Kidney tubule cell (primary cell): ENCODE measurements at regions not wholly inside any gene's neighbourhood (a gene's known extent, or its start where the extent isn't known, plus 50 kb on each side); places are given as distances from the start of the nearest gene placed in this dataset.

ENCODE experiments used
- DNase-seq: peaks from one replicate; pipeline ENCODE4 v3.0.0-alpha.2; 2018; ENCODE audit warnings: low spot score

GRCh38 chr20:51335329-51335841 is 207.1 kb downstream of the NFATC2 start:
- peak; percentile 51 for DNase-seq

- no peak for DNase-seq
Measured at GRCh38 chr20:51334609-51335008, 207.9 kb downstream of the NFATC2 start.

- DNase-seq, result no peak
Measured at GRCh38 chr20:51333971-51334370, 208.5 kb downstream of the NFATC2 start.

- no peak for DNase-seq
Measured at GRCh38 chr20:51333446-51333845, 209.1 kb downstream of the NFATC2 start.

GRCh38 chr20:51331481-51331880 is 211.0 kb downstream of the NFATC2 start:
- no peak for DNase-seq

- no peak for DNase-seq
Measured at GRCh38 chr20:51329845-51330244, 212.7 kb downstream of the NFATC2 start.

GRCh38 chr20:51327251-51327841 is 215.2 kb downstream of the NFATC2 start:
- DNase-seq, result no peak

GRCh38 chr20:51326201-51326819 is 216.2 kb downstream of the NFATC2 start:
- no peak for DNase-seq

- DNase-seq, result no peak
Measured at GRCh38 chr20:51322164-51322707, 220.3 kb downstream of the NFATC2 start.

GRCh38 chr20:51321343-51322163 is 221.0 kb downstream of the NFATC2 start:
- DNase-seq, result peak; percentile 10

GRCh38 chr20:51319522-51319921 is 223.0 kb downstream of the NFATC2 start:
- peak; percentile 23 for DNase-seq

GRCh38 chr20:51318058-51318949 is 224.2 kb downstream of the NFATC2 start:
- peak; percentile 19 for DNase-seq

- no peak for DNase-seq
Measured at GRCh38 chr20:51315390-51315789, 227.1 kb downstream of the NFATC2 start.

- no peak for DNase-seq
Measured at GRCh38 chr20:51313358-51313827, 229.1 kb downstream of the NFATC2 start.

GRCh38 chr20:51312480-51312783 is 230.1 kb downstream of the NFATC2 start:
- DNase-seq, result no peak

GRCh38 chr20:51311636-51312479 is 230.7 kb downstream of the NFATC2 start:
- DNase-seq, result peak; percentile 25

GRCh38 chr20:51310216-51310615 is 232.3 kb downstream of the NFATC2 start:
- no peak for DNase-seq

- DNase-seq, result no peak
Measured at GRCh38 chr20:51309128-51309527, 233.4 kb downstream of the NFATC2 start.

GRCh38 chr20:51306521-51307358 is 235.8 kb downstream of the NFATC2 start:
- DNase-seq, result peak; percentile 63

GRCh38 chr20:51306081-51306480 is 236.4 kb downstream of the NFATC2 start:
- DNase-seq, result no peak
